ENCODE measurements at regions not wholly inside any gene's neighbourhood (a gene's known extent, or its start where the extent isn't known, plus 50 kb on each side); places are given as distances from the start of the nearest gene placed in this dataset.

- Histone ChIP-seq H2BK5ac (ENCODE audit: low read depth, low read length, poor library complexity, severe bottlenecking) (no peak overlapping the region), H3K79me1 (ENCODE audit: low read depth in 1 of 2, low read length in 2 of 2) (no peaks in the 10 kb centered on the region), H3K9ac (ENCODE audit: low read depth, low read length) (no peak overlapping the region), H2BK20ac (ENCODE audit: low read depth, low read length) (no peak overlapping the region), H3K36me3 (ENCODE audit: control insufficient read depth, insufficient read depth, low read length) (no peaks in the 10 kb centered on the region), H3K4ac (ENCODE audit: low read depth, low read length) (no peak overlapping the region), H2AFZ (replicated peaks; ENCODE audit: low read length, poor library complexity) (no peak overlapping the region), H4K20me1 (ENCODE audit: insufficient read depth, low read length) (no peaks in the 10 kb centered on the region), H3K18ac (ENCODE audit: low read depth, low read length) (no peak overlapping the region), H3K4me2 (ENCODE audit: low read depth, low read length) (no peak overlapping the region), H3K9me3 (ENCODE audit: control insufficient read depth, insufficient read depth, low read length) (peaks cover 1% of the 10 kb centered on the region; the same call in 1 of the 2 replicates), H3K56ac (ENCODE audit: extremely low read depth, insufficient read depth, low read length) (no peak overlapping the region), H4K8ac (ENCODE audit: low read depth in 2 of 2, low read length in 2 of 2) (no peak overlapping the region), H4K5ac (ENCODE audit: low read depth, low read length) (no peak overlapping the region), H3K9me1 (ENCODE audit: insufficient read depth, low read length) (no peaks in the 10 kb centered on the region), H3K4me1 (ENCODE audit: control insufficient read depth, insufficient read depth, low read length) (no peaks in the 10 kb centered on the region), H3K4me3 (ENCODE audit: insufficient read depth, low read depth, low read length) (no peak overlapping the region), H2BK15ac (ENCODE audit: low read depth, low read length) (no peak overlapping the region), H2BK120ac (ENCODE audit: low read depth, low read length) (no peak overlapping the region), H3K27me3 (ENCODE audit: control insufficient read depth, insufficient read depth, low read length) (no peaks in the 10 kb centered on the region), H2AK5ac (ENCODE audit: low read depth, low read length) (no peak overlapping the region), H3K27ac (ENCODE audit: insufficient read depth, low read length) (no peak overlapping the region), H3K14ac (replicated peaks; ENCODE audit: low read depth, low read length) (no peak overlapping the region), H4K91ac (ENCODE audit: insufficient read depth, low read depth, low read length) (no peak overlapping the region), H2AK9ac (replicated peaks; ENCODE audit: low read depth, low read length, poor library complexity) (no peak overlapping the region), H3K23ac (ENCODE audit: low read depth, low read length) (no peak overlapping the region)
- dilution Hi-C loops (cut with HindIII; ENCODE audit: low sequenced_read_pairs, unreplicated experiment) (no loop called here), in situ Hi-C loops (cut with MboI; ENCODE audit: low sequenced_read_pairs) (no loop called here), intact Hi-C loops (cut with micrococcal nuclease) (no loop called here)
- ChIA-PET POLR2A (ENCODE audit: unreplicated experiment) (no interaction called here), CTCF (no interaction called here)
- DNase-seq (no peak), ATAC-seq (ENCODE audit: low read depth) (no peak)
- no peak for TF ChIP-seq RFX5 (IDR thresholded peaks at IDR 0.05; ENCODE audit: low read depth, low read length)
- TF ChIP-seq SMC3 (IDR thresholded peaks at IDR 0.05; ENCODE audit: low read depth, low read length) = no peak
- no peak for TF ChIP-seq CHD1 (IDR thresholded peaks at IDR 0.05; ENCODE audit: low read depth, low read length)
- TF ChIP-seq, protein P1, sequence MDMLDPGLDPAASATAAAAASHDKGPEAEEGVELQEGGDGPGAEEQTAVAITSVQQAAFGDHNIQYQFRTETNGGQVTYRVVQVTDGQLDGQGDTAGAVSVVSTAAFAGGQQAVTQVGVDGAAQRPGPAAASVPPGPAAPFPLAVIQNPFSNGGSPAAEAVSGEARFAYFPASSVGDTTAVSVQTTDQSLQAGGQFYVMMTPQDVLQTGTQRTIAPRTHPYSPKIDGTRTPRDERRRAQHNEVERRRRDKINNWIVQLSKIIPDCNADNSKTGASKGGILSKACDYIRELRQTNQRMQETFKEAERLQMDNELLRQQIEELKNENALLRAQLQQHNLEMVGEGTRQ (IDR thresholded peaks at IDR 0.05; ENCODE audit: low read depth, low read length) = no peak
- TF ChIP-seq MXI1 (IDR thresholded peaks at IDR 0.05; ENCODE audit: borderline replicate concordance, low read depth, low read length) = no peak
- TF ChIP-seq, protein P2, sequence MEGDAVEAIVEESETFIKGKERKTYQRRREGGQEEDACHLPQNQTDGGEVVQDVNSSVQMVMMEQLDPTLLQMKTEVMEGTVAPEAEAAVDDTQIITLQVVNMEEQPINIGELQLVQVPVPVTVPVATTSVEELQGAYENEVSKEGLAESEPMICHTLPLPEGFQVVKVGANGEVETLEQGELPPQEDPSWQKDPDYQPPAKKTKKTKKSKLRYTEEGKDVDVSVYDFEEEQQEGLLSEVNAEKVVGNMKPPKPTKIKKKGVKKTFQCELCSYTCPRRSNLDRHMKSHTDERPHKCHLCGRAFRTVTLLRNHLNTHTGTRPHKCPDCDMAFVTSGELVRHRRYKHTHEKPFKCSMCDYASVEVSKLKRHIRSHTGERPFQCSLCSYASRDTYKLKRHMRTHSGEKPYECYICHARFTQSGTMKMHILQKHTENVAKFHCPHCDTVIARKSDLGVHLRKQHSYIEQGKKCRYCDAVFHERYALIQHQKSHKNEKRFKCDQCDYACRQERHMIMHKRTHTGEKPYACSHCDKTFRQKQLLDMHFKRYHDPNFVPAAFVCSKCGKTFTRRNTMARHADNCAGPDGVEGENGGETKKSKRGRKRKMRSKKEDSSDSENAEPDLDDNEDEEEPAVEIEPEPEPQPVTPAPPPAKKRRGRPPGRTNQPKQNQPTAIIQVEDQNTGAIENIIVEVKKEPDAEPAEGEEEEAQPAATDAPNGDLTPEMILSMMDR (conservative IDR thresholded peaks at IDR 0.05; ENCODE audit: low read depth, low read length) = no peak
- TF ChIP-seq RAD21 (IDR thresholded peaks at IDR 0.05; ENCODE audit: low read length) = no peak
- BruUV-seq (replicated peaks) = no TSS peak
Observed at GRCh38 chr13:73658639-73659038, 475.6 kb downstream of the KLF12 start.
